Ovary (tissue), 7 donors: ENCODE measurements at regions not wholly inside any gene's neighbourhood (a gene's known extent, or its start where the extent isn't known, plus 50 kb on each side); places are given as distances from the start of the nearest gene placed in this dataset. TPM values are rescaled to one million over a fixed set of nuclear protein-coding genes. Genes with fewer than 3 reads are reported as not detected.

ENCODE experiments used
- DNase-seq, 5 donors: peaks; one replicate each; pipeline ENCODE4 v3.0.0-alpha.2; 2019 to 2020
- H3K27ac ChIP-seq, 2 donors: fragments of 200-600 bp; one replicate each; pipeline versions ENCODE4 v1.5.1 to v1.8.0; 2019 to 2022
- H3K27me3 ChIP-seq: fragments of 200-600 bp; one replicate; pipeline ENCODE4 v1.8.0; 2022
- H3K36me3 ChIP-seq: fragments of 200-600 bp; sonication (generic); one replicate; pipeline ENCODE4 v1.5.1; 2019
- H3K4me1 ChIP-seq: one replicate; pipeline ENCODE4 v1.8.1; 2013; ENCODE audit warnings: mild to moderate bottlenecking, moderate library complexity; ENCODE audit not compliant: insufficient read depth
- H3K4me3 ChIP-seq: fragments of 200-600 bp; sonication (generic); one replicate; pipeline ENCODE4 v1.5.1; 2017
- H3K9me3 ChIP-seq, 2 donors: fragments of 200-600 bp in 1 of 2; sonication (generic) in 1 of 2; one replicate each; pipeline versions ENCODE4 v1.5.1 to v1.8.1; 2013 to 2019; ENCODE audit warnings: mild to moderate bottlenecking in 1 of 2, moderate library complexity in 1 of 2
- CTCF ChIP-seq, 3 donors: fragments of 450-650 bp in 2 of 3; fragments of 200-600 bp in 1 of 3; IDR thresholded peaks; one replicate each; pipeline versions ENCODE4 v1.5.1 to v1.8.0; 2016 to 2022; ENCODE audit warnings: antibody characterized with exemption in 3 of 3, mild to moderate bottlenecking in 1 of 3
- EP300 ChIP-seq: sonication (generic); formaldehyde crosslinking; IDR thresholded peaks from one replicate; pipeline ENCODE4 v1.6.1; 2017; ENCODE audit warnings: antibody characterized with exemption
- POLR2A ChIP-seq: fragments of 450-650 bp; IDR thresholded peaks from one replicate; pipeline ENCODE4 v1.6.1; 2017; ENCODE audit warnings: antibody characterized with exemption, mild to moderate bottlenecking, moderate library complexity
- WGBS, 3 donors: extraction: QIAGEN DNeasy Blood & Tissue Kit in 1 of 3; methylation state at CpG; one replicate each; pipeline versions ENCODE4 v1.1.5 to v1.1.7; 2013 to 2017; 5-methylcytosine and 5-hydroxymethylcytosine counted together
- intact Hi-C, 4 donors: fragments of 100-400 bp; cut with DNase I; formaldehyde crosslinking; loops; one replicate each; pipeline versions ENCODE4 v1.11.0 to v1.15.1; 2022 to 2023
- small RNA-seq: library from RNA; depleted of rRNA; stranded (forward); fragments of <200 nt; gene quantifications from one replicate; pipeline ENCODE3, GENCODE V24; 2016
- donor health status: DM: no; HTN: no; CAD: no; lungs with moderate emphysema.
- donor health status: DM: no; HTN: no; CAD: no.
- donor health status: Bipolar disorder and iron deficiency.
- donor health status: DM: no; HTN: no; CAD: no.
- donor health status: DM: yes; HTN: yes; CAD: no.

GRCh38 chr19:34109596-34109995 lies 62.7 kb upstream of the LSM14A start:
- Histone ChIP-seq H3K27me3 (no peaks in the 10 kb centered on the region), H3K27ac (no peak overlapping the region), H3K4me3 (no peak overlapping the region), H3K9me3 (no peaks in the 10 kb centered on the region), H3K36me3 (no peaks in the 10 kb centered on the region), H3K4me1 (no peaks in the 10 kb centered on the region)
- intact Hi-C loops, result no loop called here
- WGBS, 3 donors, result 35 to 50% (median 43%) methylated on average over 3 of the region's 3 CpGs
- no peak for DNase-seq
- TF ChIP-seq CTCF (IDR thresholded peaks at IDR 0.05), result no peak
- TF ChIP-seq POLR2A, result no peak
- TF ChIP-seq EP300, result no peak

- intact Hi-C loops, result no loop called here
- Histone ChIP-seq H3K27ac (no peak overlapping the region), H3K36me3 (no peaks in the 10 kb centered on the region), H3K4me1 (no peaks in the 10 kb centered on the region), H3K27me3 (peaks cover 3% of the 10 kb centered on the region), H3K9me3 (no peaks in the 10 kb centered on the region), H3K4me3 (no peak overlapping the region)
- no peak for DNase-seq
- whole genome bisulfite sequencing, 3 donors, result 51 to 59% (median 53%) methylated on average over 8 of the region's 8 CpGs
- TF ChIP-seq EP300, result no peak
- no peak for TF ChIP-seq CTCF (IDR thresholded peaks at IDR 0.05)
- TF ChIP-seq POLR2A, result no peak
Observed at GRCh38 chr19:34118879-34119748, 53.2 kb upstream of the LSM14A start.

- no peak for DNase-seq
- TF ChIP-seq CTCF (IDR thresholded peaks at IDR 0.05) (no peak), POLR2A (no peak), EP300 (no peak)
- intact Hi-C loops, result no loop called here
- Histone ChIP-seq H3K27me3 (peaks cover 3% of the 10 kb centered on the region), H3K4me3 (no peak overlapping the region), H3K9me3 (no peaks in the 10 kb centered on the region), H3K27ac (no peak overlapping the region), H3K4me1 (no peaks in the 10 kb centered on the region), H3K36me3 (no peaks in the 10 kb centered on the region)
- 72 to 79% (median 75%) methylated on average over 11 of the region's 11 CpGs for WGBS, 3 donors
Observed at GRCh38 chr19:34120141-34120540, 52.2 kb upstream of the LSM14A start.

- DNase-seq, result peak in 1 of 5 donors; percentile 39
- Histone ChIP-seq H3K4me3 (no peak overlapping the region), H3K27me3 (peaks cover 3% of the 10 kb centered on the region), H3K27ac (no peak overlapping the region), H3K36me3 (no peaks in the 10 kb centered on the region), H3K9me3 (no peaks in the 10 kb centered on the region), H3K4me1 (no peaks in the 10 kb centered on the region)
- TF ChIP-seq CTCF (IDR thresholded peaks at IDR 0.05) (no peak), POLR2A (no peak), EP300 (no peak)
- 47 to 57% (median 54%) methylated on average over 8 of the region's 8 CpGs for WGBS, 3 donors
- intact Hi-C loops, result no loop called here
Observed at GRCh38 chr19:34120846-34121639, 51.3 kb upstream of the LSM14A start.

Small RNA genes lying in the stretch of these regions (small RNA-seq; reads per million reads assigned to genes)
- gene RN7SL150P, result not detected
- gene RPS4XP23, result not detected
